Parathyroid adenoma (tissue), 2 donors: ENCODE measurements at regions not wholly inside any gene's neighbourhood (a gene's known extent, or its start where the extent isn't known, plus 50 kb on each side); places are given as distances from the start of the nearest gene placed in this dataset.

Source experiments
- H2AFZ ChIP-seq: fragments of 300-600 bp; sonication (generic); one replicate; pipeline ENCODE4 v1.7.0; 2017; ENCODE audit warnings: antibody characterized with exemption, mild to moderate bottlenecking
- H3K27ac ChIP-seq: fragments of 300-600 bp; sonication (generic); one replicate; pipeline ENCODE4 v1.7.0; 2017
- H3K27me3 ChIP-seq: fragments of 300-600 bp; sonication (generic); one replicate; pipeline ENCODE4 v1.7.0; 2017; ENCODE audit warnings: low read length; ENCODE audit not compliant: control insufficient read depth, insufficient read depth
- H3K36me3 ChIP-seq: fragments of 300-600 bp; sonication (generic); one replicate; pipeline ENCODE4 v1.7.0; 2017; ENCODE audit warnings: low read length; ENCODE audit not compliant: control insufficient read depth, insufficient read depth
- H3K4me1 ChIP-seq: fragments of 300-600 bp; sonication (generic); one replicate; pipeline ENCODE4 v1.7.0; 2017; ENCODE audit warnings: control low read depth
- H3K4me2 ChIP-seq: fragments of 300-600 bp; sonication (generic); one replicate; pipeline ENCODE4 v1.7.0; 2017; ENCODE audit warnings: low read length
- H3K4me3 ChIP-seq: fragments of 300-600 bp; sonication (generic); one replicate; pipeline ENCODE4 v1.7.0; 2017; ENCODE audit warnings: low read depth, low read length
- H3K79me2 ChIP-seq: fragments of 300-600 bp; sonication (generic); one replicate; pipeline ENCODE4 v1.7.0; 2017; ENCODE audit warnings: control low read depth
- H3K9ac ChIP-seq: fragments of 300-600 bp; sonication (generic); one replicate; pipeline ENCODE4 v1.7.0; 2017; ENCODE audit warnings: mild to moderate bottlenecking
- H3K9me3 ChIP-seq: fragments of 300-600 bp; sonication (generic); one replicate; pipeline ENCODE4 v1.7.0; 2017; ENCODE audit warnings: low read length; ENCODE audit not compliant: control insufficient read depth
- TF ChIP-seq, protein P1 (sequence below): fragments of 300-600 bp; sonication (generic); IDR thresholded peaks from one replicate; pipeline ENCODE4 v1.7.0; 2017; ENCODE audit warnings: antibody characterized with exemption, mild to moderate bottlenecking
- donor health status: primary hyperparathyroidism.

DNA sequence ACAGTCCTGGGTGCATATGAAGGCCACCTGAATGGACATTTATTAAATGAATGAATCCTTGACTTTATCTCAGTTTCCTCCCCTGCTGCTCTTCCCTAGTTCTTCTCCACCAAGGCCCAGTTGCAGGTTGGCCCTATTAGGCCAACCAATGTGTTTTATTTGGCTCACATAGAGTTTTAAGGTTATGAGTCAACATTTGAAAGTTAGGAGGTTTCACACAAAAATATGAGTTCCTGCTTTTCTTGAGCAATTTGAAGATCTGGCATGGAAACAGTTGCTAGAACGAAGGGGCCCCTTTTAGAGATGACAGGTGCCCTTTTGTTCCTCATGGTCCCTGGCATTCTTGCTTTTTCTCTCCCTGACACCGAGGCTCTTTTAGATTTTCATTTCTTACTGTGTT lies 83.0 kb upstream of the PDZRN3 start:
- TF ChIP-seq, protein P1, sequence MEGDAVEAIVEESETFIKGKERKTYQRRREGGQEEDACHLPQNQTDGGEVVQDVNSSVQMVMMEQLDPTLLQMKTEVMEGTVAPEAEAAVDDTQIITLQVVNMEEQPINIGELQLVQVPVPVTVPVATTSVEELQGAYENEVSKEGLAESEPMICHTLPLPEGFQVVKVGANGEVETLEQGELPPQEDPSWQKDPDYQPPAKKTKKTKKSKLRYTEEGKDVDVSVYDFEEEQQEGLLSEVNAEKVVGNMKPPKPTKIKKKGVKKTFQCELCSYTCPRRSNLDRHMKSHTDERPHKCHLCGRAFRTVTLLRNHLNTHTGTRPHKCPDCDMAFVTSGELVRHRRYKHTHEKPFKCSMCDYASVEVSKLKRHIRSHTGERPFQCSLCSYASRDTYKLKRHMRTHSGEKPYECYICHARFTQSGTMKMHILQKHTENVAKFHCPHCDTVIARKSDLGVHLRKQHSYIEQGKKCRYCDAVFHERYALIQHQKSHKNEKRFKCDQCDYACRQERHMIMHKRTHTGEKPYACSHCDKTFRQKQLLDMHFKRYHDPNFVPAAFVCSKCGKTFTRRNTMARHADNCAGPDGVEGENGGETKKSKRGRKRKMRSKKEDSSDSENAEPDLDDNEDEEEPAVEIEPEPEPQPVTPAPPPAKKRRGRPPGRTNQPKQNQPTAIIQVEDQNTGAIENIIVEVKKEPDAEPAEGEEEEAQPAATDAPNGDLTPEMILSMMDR: no peak
- no peak overlapping the region for H3K9ac ChIP-seq
- H3K4me3 ChIP-seq: no peak overlapping the region
- no peak overlapping the region for H3K27ac ChIP-seq
- no peak overlapping the region for H3K4me2 ChIP-seq
- no peak overlapping the region for H2AFZ ChIP-seq
- H3K36me3 ChIP-seq: no peaks in the 10 kb centered on the region
- H3K4me1 ChIP-seq: peaks cover 10% of the 10 kb centered on the region
- no peaks in the 10 kb centered on the region for H3K79me2 ChIP-seq
- no peaks in the 10 kb centered on the region for H3K9me3 ChIP-seq
- no peaks in the 10 kb centered on the region for H3K27me3 ChIP-seq

DNA sequence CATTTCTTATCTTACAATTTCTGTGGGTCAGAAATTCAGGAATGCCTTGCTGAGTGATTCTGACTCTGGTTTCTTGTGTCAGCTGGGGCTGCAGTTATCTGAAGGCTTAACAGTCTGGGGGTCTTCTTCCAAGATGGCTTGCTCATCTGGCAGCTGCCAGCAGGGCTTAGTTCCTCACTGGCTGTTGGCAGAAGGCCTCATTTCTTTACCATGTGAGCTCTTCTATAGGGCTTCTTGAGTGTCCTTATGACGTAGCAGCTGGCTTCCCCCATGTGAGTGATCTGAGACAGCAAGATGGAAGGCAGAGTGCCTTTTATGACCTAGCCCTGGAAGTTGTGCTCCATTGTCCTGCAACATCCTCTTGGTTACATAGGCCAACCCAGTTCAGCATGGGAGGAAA lies 82.0 kb upstream of the PDZRN3 start:
- Histone ChIP-seq H3K27ac (no peak overlapping the region), H3K4me2 (peak overlapping the region; percentile 31), H3K4me1 (peaks cover 10% of the 10 kb centered on the region), H2AFZ (no peak overlapping the region), H3K4me3 (no peak overlapping the region), H3K9me3 (no peaks in the 10 kb centered on the region), H3K79me2 (no peaks in the 10 kb centered on the region), H3K27me3 (no peaks in the 10 kb centered on the region), H3K9ac (no peak overlapping the region), H3K36me3 (no peaks in the 10 kb centered on the region)
- TF ChIP-seq, protein P1: no peak

DNA sequence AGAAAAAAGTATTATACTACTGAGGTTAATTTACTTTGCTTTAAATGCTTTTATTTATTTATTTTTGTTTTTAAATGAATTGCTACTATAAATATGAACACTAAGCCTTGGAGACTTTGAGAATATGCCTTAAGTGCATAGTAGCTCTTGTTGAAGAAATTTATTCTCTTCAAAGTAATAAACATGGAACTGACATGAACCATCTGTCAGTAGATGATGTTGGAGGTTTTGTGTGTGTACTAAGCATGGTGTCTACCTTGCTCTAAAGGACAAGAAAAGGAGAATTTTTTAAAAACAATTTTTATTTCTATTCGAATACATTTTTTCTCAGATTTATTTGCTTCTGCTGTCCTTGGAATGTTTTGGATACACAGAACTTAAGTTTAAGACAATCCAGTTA lies 81.1 kb upstream of the PDZRN3 start:
- Histone ChIP-seq H2AFZ (no peak overlapping the region), H3K36me3 (no peaks in the 10 kb centered on the region), H3K9ac (no peak overlapping the region), H3K4me3 (peak overlapping the region; percentile 25), H3K27ac (no peak overlapping the region), H3K9me3 (no peaks in the 10 kb centered on the region), H3K4me1 (peaks cover 10% of the 10 kb centered on the region), H3K4me2 (peak overlapping the region; percentile 42), H3K79me2 (no peaks in the 10 kb centered on the region), H3K27me3 (no peaks in the 10 kb centered on the region)
- TF ChIP-seq, protein P1: no peak

DNA sequence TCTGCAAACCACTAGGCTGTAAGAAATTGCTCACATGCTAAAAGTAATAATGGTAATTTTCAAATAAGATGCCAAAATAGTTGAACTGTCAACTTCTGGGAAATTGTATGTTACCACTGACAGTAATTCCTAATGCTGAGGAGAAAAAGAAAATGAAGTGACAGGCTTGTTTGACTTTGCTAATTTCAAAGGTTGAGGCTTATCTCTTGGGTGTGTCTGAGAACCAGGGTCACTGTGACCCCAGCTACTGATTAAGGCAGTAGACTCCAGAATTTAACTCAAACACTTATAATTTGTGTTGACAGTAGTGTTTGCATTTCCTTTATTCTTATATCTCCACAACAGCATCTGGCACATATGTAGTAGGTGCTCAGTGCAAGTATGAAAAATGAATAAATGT lies 74.6 kb upstream of the PDZRN3 start:
- TF ChIP-seq, protein P1: no peak
- H3K4me1 ChIP-seq: no peaks in the 10 kb centered on the region
- H2AFZ ChIP-seq: no peak overlapping the region
- no peaks in the 10 kb centered on the region for H3K79me2 ChIP-seq
- no peak overlapping the region for H3K9ac ChIP-seq
- no peak overlapping the region for H3K4me3 ChIP-seq
- no peaks in the 10 kb centered on the region for H3K27me3 ChIP-seq
- H3K4me2 ChIP-seq: no peak overlapping the region
- no peak overlapping the region for H3K27ac ChIP-seq
- no peaks in the 10 kb centered on the region for H3K9me3 ChIP-seq
- H3K36me3 ChIP-seq: no peaks in the 10 kb centered on the region

DNA sequence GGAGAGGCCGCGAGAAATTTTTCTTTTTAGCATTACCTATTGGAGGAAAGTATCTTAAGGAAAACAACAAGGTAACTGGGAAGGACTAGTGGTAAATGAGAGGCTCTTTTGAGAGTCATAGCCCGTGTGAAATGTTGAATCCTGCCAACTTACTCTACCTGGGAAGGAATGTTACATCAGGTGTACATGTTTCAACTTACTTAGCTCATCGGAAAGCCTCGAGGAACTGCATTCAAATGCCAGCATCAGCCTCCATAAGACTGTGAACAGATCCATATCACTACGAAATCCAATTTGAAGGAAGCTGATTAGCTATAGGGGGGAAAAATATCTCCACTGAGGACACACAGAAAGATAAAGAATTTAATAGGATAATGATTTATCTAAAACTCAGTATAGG lies 72.3 kb upstream of the PDZRN3 start:
- Histone ChIP-seq H3K79me2 (no peaks in the 10 kb centered on the region), H3K36me3 (no peaks in the 10 kb centered on the region), H3K4me1 (no peaks in the 10 kb centered on the region), H3K27ac (no peak overlapping the region), H3K9me3 (no peaks in the 10 kb centered on the region), H3K4me2 (no peak overlapping the region), H2AFZ (no peak overlapping the region), H3K27me3 (no peaks in the 10 kb centered on the region), H3K9ac (no peak overlapping the region), H3K4me3 (no peak overlapping the region)
- TF ChIP-seq, protein P1: no peak
